Left renal cortex interstitium (tissue), 4 donors: ENCODE measurements at regions not wholly inside any gene's neighbourhood (a gene's known extent, or its start where the extent isn't known, plus 50 kb on each side); places are given as distances from the start of the nearest gene placed in this dataset.
"Not testable (repeated sequence)": the region's sequence is repeated elsewhere in the genome, so short reads cannot be mapped to it uniquely, and the experiment has no call there.

Source experiments
- DNase-seq, 4 donors: peaks; one replicate each; pipeline ENCODE4 v3.0.0-alpha.2; 2013; ENCODE audit warnings: low read depth in 4 of 4, low spot score in 2 of 4, missing footprints in 1 of 4

DNA sequence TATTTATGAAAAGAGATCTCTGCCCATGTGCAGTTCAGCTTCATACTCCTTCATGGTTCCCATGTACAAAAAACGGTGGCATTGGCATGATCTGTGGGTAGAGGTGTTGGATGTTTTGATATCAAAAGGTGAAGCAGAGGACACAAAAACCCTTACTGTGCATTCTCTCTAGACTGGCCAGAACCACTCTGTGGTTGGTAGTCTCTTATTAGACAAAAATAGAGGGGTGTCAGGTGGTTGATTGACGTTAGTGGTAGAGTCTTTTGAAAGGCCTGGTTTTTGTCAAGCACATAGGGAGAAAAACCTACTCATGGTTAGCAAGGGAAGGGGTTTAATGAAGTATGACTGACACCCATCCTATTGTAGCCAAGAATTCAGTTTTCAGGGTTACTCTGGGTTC lies 400.0 kb upstream of the TMPRSS15 start:
- DNase-seq: no peak

DNA sequence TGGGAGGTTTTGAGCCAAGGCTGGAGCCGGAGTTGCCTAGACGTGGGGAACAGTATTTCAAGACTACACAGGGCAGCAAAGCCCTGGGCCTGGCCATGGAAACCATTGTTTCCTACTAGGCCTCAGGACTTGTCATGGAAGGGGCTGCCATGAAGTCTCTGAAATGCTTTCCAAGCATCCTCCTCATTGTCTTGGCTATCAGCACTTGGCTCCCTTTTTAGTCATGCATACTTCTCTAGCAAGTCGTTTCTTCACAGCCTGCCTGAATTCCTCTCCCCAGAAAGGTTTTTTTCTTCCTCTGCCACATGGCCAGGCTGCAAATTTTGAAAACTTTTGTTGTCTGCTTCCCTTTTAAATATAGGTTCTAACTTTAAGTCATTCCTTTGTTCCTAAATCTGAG lies 406.6 kb upstream of the TMPRSS15 start:
- no peak for DNase-seq

DNA sequence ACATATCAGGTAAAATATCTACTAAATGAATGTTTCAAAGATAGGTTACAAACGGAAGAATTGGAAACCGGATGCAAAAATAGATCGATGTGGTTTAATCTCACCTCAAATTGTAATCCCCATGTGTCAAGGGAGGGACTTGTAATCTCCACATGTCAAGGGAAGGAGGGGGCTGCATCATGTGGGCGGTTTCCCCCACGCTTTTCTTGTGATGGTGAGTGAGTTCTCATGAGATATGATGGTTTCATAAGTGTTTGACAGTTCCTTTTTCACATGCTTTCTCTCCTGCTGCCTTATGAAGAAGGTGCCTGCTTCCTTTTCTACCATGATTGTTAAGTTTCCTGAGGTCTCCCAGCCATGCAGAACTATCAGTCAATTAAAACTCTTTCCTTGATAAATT lies 408.7 kb upstream of the TMPRSS15 start:
- no peak for DNase-seq

DNA sequence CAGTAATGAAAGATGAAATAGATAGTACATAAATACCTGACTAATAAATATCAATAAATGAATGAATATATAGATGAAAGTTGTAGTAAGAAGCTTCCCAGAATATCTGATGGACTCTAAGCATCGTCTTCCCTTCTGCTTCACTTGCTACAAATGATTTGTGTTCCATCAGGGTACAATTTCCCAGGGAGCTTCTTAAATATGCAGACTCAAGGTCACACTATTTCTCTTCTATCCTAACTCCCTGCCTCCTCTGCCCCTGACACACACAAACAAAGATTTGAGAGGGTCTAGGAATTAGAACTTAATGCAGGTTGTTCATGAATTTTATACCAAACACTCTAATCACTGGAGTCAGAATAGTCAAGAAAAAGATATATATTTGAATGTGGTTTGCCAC lies 415.9 kb upstream of the TMPRSS15 start:
- DNase-seq: no peak

DNA sequence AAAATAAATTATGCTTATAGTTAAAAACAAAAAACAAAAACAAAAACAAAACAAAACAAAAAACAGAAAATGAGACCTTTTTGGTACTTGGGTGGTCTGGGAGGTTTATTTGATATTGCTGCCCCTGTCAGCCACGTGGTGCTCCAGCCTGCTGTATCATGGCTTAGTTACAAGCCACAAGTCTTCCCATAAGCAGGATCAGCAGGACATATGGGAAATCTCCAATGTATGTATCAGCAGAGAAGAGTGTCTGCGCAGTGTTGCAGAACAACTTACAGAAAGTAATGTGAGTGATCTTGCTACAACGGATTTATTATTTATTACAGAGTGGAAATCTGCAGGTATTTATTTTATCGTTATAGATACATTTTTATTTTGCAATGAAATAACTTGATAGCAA lies 423.0 kb upstream of the TMPRSS15 start:
- no peak for DNase-seq

DNA sequence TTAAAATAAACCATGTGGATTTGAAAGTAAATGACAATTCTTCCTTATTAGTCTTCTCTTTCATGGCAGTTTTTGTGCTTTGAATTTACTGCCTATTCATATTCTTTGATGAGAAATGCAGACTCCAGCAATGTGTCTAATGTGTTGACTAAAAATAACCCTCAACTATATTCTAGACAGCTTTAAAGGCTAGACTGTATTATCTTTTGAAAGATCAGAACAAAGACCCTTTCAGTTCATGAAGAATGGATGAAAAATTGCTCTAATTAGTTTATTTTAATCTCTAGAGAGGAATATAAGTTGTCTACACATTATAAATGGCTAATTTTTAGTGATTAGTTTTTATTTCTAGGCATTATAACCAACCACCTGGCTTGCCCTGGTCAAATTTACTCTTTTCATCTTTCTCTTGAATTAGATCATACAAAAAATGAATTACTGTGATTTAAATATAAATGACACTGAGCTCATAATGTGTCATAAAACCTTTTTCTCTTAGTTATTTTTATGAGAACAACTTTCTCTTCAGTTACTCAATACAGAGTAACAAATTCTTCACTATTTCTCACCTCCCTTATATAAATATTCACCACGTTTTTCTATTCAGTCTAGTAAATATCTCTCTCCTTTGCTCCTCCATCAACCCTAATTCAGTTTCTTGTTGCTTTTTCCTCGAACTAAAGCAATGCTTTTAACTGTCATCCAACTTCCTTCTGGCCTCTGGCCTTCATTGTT lies 428.5 kb upstream of the TMPRSS15 start:
- DNase-seq: no peak

DNA sequence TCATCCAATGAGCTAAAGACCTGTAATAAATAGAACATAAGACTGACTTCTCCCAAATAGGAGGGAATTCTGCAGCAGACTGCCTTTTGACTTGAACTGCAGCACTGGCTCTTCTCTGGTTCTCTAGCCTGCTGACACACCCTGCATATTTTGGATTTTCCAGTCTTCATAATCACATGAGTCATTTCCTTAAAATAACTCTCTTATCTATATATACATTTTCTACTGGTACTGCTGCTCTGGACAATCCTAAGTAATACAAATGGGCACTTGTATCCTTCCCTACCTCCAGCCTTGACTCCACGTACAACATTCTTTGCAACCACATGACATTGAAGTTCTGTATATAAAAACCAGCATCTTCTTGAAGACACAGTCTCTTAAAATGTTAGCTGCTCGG lies 429.4 kb upstream of the TMPRSS15 start:
- DNase-seq: no peak

DNA sequence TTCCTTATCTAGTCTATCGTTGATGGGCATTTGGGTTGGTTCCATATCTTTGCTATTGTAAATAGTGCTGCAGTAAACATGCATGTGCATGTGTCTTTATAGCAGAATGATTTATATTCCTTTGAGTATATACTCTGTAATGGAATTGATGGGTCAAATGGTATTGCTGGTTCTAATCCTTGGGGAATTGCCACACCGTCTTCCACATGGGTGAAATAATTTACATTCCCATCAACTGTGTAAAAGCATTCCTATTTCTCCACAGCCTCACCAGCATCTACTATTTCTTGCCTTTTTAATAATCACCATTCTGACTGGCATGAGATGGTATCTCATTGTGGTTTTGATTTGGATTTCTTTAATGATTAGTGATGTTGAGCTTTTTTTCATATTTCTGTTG lies 430.5 kb upstream of the TMPRSS15 start:
- DNase-seq: not testable (repeated sequence)

DNA sequence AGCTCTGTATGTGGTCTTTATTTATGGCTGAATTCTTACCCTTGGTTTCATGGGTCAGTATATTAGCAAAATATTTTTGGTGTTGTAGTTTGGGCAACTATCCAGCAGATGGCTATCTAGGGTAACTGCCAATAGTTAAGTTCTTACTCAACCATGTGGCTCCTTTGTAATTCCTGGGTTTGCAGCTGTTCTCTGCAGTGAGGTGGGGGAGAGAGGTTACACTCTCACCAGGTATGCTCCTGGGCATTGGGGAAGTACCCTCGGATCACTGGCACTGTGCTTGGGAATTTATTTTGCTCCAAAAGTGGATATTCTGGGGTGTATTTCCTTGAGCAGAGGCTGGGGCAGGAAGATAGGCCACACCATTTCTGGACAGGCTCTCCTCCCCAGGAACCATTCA lies 436.7 kb upstream of the TMPRSS15 start:
- DNase-seq: no peak

DNA sequence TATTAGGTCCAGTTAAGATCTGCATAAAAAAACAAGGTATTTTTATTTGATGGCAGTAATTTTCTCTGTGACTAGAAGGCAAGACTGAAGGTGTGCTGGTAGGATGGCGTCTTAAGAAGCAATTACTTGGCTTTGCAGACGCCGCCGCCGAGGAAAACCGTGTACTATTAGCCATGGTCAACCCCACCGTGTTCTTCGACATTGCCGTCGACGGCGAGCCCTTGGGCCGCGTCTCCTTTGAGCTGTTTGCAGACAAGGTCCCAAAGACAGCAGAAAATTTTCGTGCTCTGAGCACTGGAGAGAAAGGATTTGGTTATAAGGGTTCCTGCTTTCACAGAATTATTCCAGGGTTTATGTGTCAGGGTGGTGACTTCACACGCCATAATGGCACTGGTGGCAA lies 454.0 kb upstream of the TMPRSS15 start:
- DNase-seq: not testable (repeated sequence)

DNA sequence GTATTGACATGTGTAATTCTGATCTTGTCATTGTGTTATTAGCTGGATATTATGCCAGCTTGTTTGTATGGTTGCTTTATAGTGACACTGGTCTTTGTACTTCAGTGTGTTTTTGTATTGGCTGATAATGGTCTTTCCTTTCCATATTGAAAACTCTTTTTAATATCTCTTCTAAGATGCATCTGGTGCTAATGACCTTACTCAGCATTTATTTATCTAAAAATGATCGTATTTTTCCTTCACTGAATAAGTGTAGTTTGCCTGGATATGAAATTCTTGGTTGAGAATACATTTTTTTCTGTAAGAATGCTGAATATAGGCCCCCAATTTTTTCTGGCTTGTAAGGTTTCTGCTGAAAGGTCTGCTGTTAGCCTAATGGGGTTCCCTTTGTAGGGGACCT lies 465.5 kb upstream of the TMPRSS15 start:
- no peak for DNase-seq

DNA sequence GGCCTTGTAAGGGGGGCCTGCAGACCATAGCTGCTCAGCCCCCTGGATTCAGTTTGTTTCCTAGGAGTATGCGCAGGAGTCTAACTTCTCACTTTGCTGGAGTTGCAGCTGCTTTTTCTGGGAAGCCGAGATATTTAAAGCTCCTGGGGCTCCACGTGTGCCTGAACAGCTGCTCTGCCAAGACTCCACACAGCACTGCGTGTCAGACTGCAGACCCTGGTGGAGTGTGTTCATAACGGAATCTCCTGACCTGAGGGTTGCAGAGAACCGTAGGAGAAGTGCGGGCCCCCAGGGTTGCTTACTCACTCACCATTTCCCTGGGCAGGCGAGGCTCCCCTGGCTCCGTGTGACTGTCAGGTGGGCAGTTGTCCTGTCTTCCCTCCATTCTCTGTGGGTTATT lies 474.3 kb upstream of the TMPRSS15 start:
- DNase-seq: no peak

DNA sequence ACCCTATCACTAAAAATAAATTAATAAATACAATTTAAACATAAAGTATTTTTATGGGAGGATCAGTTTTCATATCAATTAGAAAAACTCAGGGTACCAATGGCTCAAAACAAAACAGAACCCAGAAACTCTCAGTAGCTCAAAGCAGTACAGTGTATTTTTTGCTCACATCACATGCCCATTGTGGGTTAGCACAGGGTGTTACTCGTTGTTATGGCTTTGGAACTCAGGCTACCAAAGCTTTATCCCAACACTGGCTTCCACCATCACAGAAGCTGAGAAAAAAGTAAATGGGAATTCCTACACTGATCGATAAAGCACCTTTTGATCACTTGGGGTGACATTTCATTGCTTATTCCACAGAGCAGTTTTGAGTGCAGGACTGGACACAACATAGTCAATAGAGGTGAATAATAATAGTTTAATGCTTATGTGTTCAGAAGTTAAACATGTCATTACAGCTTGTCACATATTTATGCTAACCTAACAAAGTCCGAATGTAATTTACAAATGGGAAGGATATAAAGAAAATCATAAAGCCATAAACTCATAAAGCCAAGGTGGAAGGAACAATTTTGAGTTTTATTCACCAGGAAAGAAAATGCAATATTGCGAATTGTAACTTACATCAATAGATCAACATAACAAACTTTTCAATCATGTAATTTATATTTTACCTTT lies 484.5 kb upstream of the TMPRSS15 start:
- no peak for DNase-seq

DNA sequence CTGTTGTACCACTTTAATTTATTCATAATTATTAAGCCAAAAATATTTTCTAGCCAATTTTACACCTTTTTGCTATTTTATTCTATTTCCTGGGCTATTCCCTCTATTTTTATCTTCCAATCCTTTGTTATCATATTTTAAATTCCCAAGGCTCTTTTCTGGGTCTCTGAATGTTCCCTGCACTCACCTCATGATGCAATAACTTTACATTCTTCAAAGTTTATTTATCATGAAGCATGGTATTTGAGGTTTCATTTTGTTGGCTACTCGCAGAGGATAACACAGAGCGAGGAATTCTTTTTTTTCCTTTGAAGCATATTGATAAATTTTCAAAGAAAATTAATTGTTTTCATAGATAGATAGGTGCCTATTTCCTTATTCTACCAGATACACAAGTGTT lies 489.8 kb upstream of the TMPRSS15 start:
- DNase-seq: no peak

DNA sequence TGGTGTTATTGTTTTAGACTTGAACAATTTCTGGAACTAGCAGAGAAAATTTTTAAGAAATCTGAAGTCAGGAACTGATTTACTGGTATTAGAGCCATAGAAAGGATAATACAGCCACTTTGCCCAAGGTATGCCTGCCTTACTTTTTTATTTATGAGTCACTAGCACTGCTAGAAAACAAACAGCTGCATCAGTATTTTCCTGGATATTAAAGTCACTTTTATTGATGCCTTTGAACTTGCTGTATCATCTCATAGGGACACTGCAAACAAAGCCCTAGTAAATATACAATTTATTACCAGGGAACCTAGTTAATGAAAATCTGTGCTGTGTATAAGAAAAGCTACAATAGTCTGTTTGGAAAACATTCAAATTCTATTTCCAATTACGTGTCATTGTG lies 490.8 kb upstream of the TMPRSS15 start:
- no peak for DNase-seq

DNA sequence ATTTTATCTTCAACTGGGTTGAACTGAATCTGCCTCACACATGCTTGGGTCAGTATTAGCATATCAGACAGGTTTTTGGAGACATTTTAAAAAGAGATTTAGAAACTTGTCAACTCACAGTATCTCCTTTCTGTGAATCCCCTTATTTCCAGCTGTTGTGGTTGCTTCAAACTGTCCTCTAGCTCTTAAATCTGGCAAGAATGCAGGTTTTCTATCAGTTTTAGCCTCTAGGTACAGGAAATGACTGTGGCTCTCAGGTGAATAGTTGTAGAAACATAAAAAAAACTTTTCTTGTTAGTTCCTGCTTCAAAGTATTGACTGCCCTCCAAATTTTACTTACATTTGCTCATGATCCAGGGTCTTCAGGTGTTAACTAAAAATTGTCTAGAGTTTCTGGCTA lies 495.7 kb upstream of the TMPRSS15 start:
- DNase-seq: no peak

DNA sequence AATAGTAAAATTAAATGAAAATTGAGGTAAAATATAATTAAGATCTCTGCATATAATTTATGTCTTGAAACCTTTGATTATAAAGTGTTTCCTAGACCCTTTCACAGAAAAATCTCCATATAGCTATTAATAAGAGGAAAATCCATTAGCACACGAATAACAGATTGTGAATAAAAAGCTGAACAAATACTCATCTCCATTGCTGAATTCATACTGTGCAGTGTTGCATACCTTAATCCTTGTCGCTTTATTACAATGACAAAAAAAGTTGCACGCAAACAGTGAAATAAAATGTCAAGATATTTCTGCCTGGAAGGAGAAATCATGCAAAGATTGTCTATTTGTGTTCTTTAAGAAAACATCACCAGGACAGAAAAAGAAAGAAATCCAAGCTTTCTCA lies 499.1 kb upstream of the TMPRSS15 start:
- DNase-seq: no peak

DNA sequence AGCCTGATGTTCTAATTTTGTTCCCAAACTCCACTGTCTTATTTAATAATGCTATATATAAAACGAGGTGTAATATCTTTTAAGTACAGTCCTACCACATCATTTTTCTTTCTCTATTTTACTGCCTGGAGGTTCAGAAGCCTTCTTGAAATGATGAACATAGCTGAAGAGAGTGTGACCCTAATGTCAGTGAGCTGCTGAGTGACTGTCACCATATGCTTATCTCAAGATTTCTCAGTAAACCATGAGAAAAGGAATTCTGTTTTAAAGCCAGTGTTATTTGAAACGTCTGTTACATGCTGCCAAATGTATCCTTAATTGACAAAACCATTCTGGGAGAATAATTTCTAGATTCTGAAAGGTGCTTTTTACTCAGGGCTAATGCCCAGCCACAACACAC lies 503.5 kb upstream of the TMPRSS15 start:
- DNase-seq: no peak

DNA sequence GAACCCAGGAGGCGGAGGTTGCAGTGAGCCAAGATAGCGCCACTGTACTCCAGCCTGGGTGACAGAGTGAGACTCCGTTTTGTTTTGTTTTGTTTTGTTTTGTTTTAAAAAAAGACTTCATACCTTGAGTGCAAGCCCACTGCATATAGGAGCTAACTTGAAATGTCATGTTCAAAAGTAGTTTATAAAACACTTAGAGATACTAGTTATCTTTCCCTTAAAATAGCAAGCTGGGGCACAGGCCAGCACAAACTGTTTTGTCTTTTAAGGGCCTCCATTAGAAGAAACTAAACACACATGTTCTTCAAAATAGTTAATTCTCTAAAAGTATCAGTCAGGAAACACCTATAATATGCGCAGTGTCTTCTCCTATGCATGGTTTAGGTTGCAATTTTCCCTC lies 505.1 kb upstream of the TMPRSS15 start:
- DNase-seq: no peak

DNA sequence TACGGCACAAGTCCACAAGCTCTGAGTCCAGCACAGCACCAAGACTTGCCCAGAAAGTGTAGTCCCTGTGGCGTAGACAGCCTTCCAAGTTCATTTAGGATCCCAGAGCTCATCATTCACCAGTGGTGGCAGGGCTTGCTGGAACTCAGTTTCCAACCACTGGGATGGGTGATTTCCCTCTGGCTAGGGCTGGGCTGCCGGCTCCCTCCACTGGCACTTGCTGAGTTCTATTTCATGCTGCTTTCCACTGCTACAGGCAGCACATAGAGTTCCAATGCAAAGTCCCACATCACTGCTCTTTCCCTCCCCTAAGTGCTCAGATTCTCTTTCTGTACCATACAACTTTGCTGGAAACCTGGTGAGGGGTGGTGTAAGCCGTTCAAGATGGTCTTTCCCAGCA lies 510.3 kb upstream of the TMPRSS15 start:
- DNase-seq: no peak

DNA sequence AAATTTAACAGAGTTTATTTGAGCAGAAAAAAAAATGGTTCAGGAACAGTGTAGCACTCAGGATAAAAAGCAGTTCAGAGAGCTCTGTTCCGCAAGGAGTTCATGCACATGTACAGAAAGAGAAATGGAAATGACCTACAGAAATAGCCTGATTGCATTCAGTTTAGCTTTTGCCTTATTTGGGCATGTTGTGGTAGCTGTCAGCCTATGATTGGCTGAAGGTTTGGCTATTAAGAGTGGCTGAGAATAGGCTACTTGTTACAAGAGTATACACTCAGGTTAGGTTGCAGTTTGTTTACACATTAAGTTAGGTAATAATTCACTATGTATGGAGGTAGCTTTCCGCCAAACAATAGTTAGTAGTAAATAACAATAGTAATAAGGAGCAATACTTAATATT lies 511.0 kb upstream of the TMPRSS15 start:
- no peak for DNase-seq

DNA sequence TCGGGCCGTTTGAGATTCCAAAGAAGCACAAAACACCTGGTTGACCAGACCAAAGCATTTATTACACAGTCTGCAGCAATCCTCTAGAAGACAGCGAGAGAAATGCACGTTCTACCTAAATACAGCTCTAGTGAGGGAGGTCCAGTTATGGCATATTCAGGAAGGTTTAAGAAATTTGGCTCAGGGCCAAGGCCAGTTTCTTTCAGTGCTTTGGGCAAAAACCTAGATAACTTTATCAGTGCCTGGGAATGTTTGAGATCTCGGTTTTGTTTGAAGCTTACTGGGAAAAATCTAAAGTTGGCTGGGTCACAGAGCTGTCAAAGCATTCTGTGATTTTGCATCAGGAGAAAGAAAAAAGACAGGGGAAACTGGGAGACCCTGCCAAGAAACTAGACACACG lies 514.0 kb upstream of the TMPRSS15 start:
- no peak for DNase-seq

DNA sequence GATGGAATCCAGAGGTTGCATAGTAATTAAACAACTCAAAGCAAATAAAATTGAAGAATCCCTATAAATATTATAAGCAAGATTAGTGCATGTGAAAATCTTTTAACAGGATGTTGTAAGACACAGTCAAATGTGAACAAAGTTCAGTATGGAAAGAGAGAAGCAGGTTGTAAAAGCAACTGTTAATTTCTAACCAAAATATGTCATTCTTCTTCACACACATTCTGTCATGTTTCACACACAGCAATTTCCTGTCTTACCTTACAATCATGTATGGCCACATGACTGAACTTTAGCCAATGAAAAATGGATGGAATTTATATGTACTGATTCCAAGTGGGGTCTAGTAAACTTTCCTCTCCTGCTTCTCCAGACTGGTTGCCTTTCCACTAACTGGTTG lies 527.7 kb upstream of the TMPRSS15 start:
- DNase-seq: no peak
